ENCODE measurements at regions not wholly inside any gene's neighbourhood (a gene's known extent, or its start where the extent isn't known, plus 50 kb on each side); places are given as distances from the start of the nearest gene placed in this dataset.

DNA sequence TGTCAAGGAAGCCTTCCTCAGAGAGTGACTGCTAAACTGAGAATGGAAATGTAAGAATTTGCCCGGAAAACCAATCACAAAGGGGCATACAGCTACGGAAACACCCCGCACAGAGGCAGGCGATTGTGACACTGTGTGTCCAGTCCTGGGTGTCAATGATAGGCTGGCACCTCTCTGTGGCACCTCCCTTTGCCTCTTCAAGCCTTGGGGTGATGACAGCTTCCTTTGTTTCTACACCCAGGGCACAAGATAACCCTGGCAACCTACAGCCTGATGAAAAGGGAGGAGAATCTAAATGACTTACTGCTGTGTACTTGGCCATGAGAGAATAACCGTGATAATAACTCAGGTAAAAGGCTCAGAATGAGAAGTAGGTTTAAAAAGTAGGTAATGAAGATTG lies 93.6 kb upstream of the SSTR4 start:
- no peak overlapping the region for H3K4ac ChIP-seq (ENCODE audit: low read depth, low read length)
- H3K9me1 ChIP-seq (ENCODE audit: insufficient read depth, low read length): no peaks in the 10 kb centered on the region
- no peak overlapping the region for H3K23ac ChIP-seq (ENCODE audit: low read depth, low read length)
- no peak overlapping the region for H4K5ac ChIP-seq (ENCODE audit: low read depth, low read length)
- H3K4me3 ChIP-seq (ENCODE audit: insufficient read depth, low read depth, low read length): no peak overlapping the region
- no peak overlapping the region for H3K18ac ChIP-seq (ENCODE audit: low read depth, low read length)
- H2AK5ac ChIP-seq (ENCODE audit: low read depth, low read length): no peak overlapping the region
- no peaks in the 10 kb centered on the region for H3K9me3 ChIP-seq (ENCODE audit: control insufficient read depth, insufficient read depth, low read length)
- no peaks in the 10 kb centered on the region for H3K4me1 ChIP-seq (ENCODE audit: control insufficient read depth, insufficient read depth, low read length)
- H3K14ac ChIP-seq (replicated peaks; ENCODE audit: low read depth, low read length): no peak overlapping the region
- H4K8ac ChIP-seq (ENCODE audit: low read depth in 2 of 2, low read length in 2 of 2): no peak overlapping the region
- H3K9ac ChIP-seq (ENCODE audit: low read depth, low read length): no peak overlapping the region
- CTCF ChIA-PET: no interaction called here
- BruUV-seq (replicated peaks): no TSS peak
- H2BK5ac ChIP-seq (ENCODE audit: low read depth, low read length, poor library complexity, severe bottlenecking): no peak overlapping the region
- DNase-seq (no peak), ATAC-seq (ENCODE audit: low read depth) (no peak)
- WGBS, 2 experiments (ENCODE audit: extremely low coverage in 2 of 2, insufficient read length in 1 of 2): no CpG with 5 or more reads among the region's 5 CpGs
- H3K27me3 ChIP-seq (ENCODE audit: control insufficient read depth, insufficient read depth, low read length): no peaks in the 10 kb centered on the region; the same call in 1 of the 2 replicates
- in situ Hi-C loops (cut with MboI; ENCODE audit: low sequenced_read_pairs) (no loop called here), intact Hi-C loops (cut with micrococcal nuclease) (no loop called here), dilution Hi-C loops (cut with HindIII; ENCODE audit: low sequenced_read_pairs, unreplicated experiment) (no loop called here)
- no peak overlapping the region for H2AFZ ChIP-seq (replicated peaks; ENCODE audit: low read length, poor library complexity)
- no peak overlapping the region for H4K91ac ChIP-seq (ENCODE audit: insufficient read depth, low read depth, low read length)
- no peak overlapping the region for H2BK15ac ChIP-seq (ENCODE audit: low read depth, low read length)
- no peak overlapping the region for H2AK9ac ChIP-seq (replicated peaks; ENCODE audit: low read depth, low read length, poor library complexity)
- no peak overlapping the region for H2BK20ac ChIP-seq (ENCODE audit: low read depth, low read length)
- no peak overlapping the region for H3K27ac ChIP-seq (ENCODE audit: insufficient read depth, low read length)
- H2BK120ac ChIP-seq (ENCODE audit: low read depth, low read length): no peak overlapping the region
- no peaks in the 10 kb centered on the region for H3K79me1 ChIP-seq (ENCODE audit: low read depth in 1 of 2, low read length in 2 of 2)
- POLR2A ChIA-PET (ENCODE audit: unreplicated experiment): no interaction called here
- H3K36me3 ChIP-seq (ENCODE audit: control insufficient read depth, insufficient read depth, low read length): no peaks in the 10 kb centered on the region
- H3K56ac ChIP-seq (ENCODE audit: extremely low read depth, insufficient read depth, low read length): no peak overlapping the region
- no peaks in the 10 kb centered on the region for H4K20me1 ChIP-seq (ENCODE audit: insufficient read depth, low read length)
- TF ChIP-seq RFX5 (IDR thresholded peaks at IDR 0.05; ENCODE audit: low read depth, low read length): no peak
- TF ChIP-seq CHD1 (IDR thresholded peaks at IDR 0.05; ENCODE audit: low read depth, low read length): no peak
- no peak for TF ChIP-seq RAD21 (IDR thresholded peaks at IDR 0.05; ENCODE audit: low read length)
- TF ChIP-seq BHLHE40 (IDR thresholded peaks at IDR 0.05; ENCODE audit: low read depth, low read length): no peak
- no peak for TF ChIP-seq MXI1 (IDR thresholded peaks at IDR 0.05; ENCODE audit: borderline replicate concordance, low read depth, low read length)
- TF ChIP-seq RCOR1 (IDR thresholded peaks at IDR 0.05; ENCODE audit: insufficient replicate concordance, low read length): no peak
- TF ChIP-seq MAZ (IDR thresholded peaks at IDR 0.05; ENCODE audit: borderline replicate concordance, low read depth, low read length): no peak
- TF ChIP-seq NFE2L2 (IDR thresholded peaks at IDR 0.05; ENCODE audit: low read depth, low read length): no peak
- TF ChIP-seq, protein P1, sequence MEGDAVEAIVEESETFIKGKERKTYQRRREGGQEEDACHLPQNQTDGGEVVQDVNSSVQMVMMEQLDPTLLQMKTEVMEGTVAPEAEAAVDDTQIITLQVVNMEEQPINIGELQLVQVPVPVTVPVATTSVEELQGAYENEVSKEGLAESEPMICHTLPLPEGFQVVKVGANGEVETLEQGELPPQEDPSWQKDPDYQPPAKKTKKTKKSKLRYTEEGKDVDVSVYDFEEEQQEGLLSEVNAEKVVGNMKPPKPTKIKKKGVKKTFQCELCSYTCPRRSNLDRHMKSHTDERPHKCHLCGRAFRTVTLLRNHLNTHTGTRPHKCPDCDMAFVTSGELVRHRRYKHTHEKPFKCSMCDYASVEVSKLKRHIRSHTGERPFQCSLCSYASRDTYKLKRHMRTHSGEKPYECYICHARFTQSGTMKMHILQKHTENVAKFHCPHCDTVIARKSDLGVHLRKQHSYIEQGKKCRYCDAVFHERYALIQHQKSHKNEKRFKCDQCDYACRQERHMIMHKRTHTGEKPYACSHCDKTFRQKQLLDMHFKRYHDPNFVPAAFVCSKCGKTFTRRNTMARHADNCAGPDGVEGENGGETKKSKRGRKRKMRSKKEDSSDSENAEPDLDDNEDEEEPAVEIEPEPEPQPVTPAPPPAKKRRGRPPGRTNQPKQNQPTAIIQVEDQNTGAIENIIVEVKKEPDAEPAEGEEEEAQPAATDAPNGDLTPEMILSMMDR (conservative IDR thresholded peaks at IDR 0.05; ENCODE audit: low read depth, low read length): no peak
- TF ChIP-seq FOS (IDR thresholded peaks at IDR 0.05; ENCODE audit: low read depth, low read length): no peak
- TF ChIP-seq, protein P2, sequence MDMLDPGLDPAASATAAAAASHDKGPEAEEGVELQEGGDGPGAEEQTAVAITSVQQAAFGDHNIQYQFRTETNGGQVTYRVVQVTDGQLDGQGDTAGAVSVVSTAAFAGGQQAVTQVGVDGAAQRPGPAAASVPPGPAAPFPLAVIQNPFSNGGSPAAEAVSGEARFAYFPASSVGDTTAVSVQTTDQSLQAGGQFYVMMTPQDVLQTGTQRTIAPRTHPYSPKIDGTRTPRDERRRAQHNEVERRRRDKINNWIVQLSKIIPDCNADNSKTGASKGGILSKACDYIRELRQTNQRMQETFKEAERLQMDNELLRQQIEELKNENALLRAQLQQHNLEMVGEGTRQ (IDR thresholded peaks at IDR 0.05; ENCODE audit: low read depth, low read length): no peak
- no peak for TF ChIP-seq MAFK (IDR thresholded peaks at IDR 0.05; ENCODE audit: low read depth, low read length)
- TF ChIP-seq CEBPB (IDR thresholded peaks at IDR 0.05; ENCODE audit: low read depth, low read length): no peak
- TF ChIP-seq SMC3 (IDR thresholded peaks at IDR 0.05; ENCODE audit: low read depth, low read length): no peak
- TF ChIP-seq, protein P3, sequence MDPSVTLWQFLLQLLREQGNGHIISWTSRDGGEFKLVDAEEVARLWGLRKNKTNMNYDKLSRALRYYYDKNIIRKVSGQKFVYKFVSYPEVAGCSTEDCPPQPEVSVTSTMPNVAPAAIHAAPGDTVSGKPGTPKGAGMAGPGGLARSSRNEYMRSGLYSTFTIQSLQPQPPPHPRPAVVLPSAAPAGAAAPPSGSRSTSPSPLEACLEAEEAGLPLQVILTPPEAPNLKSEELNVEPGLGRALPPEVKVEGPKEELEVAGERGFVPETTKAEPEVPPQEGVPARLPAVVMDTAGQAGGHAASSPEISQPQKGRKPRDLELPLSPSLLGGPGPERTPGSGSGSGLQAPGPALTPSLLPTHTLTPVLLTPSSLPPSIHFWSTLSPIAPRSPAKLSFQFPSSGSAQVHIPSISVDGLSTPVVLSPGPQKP (IDR thresholded peaks at IDR 0.05; ENCODE audit: borderline replicate concordance, low read depth, low read length): no peak
- TF ChIP-seq POLR2A (IDR thresholded peaks at IDR 0.05; ENCODE audit: low read depth, low read length): no peak
- H3K4me2 ChIP-seq (ENCODE audit: low read depth, low read length): no peak overlapping the region
